ENCODE measurements at regions not wholly inside any gene's neighbourhood (a gene's known extent, or its start where the extent isn't known, plus 50 kb on each side); places are given as distances from the start of the nearest gene placed in this dataset.
"Not testable (repeated sequence)": the region's sequence is repeated elsewhere in the genome, so short reads cannot be mapped to it uniquely, and the experiment has no call there.

DNA sequence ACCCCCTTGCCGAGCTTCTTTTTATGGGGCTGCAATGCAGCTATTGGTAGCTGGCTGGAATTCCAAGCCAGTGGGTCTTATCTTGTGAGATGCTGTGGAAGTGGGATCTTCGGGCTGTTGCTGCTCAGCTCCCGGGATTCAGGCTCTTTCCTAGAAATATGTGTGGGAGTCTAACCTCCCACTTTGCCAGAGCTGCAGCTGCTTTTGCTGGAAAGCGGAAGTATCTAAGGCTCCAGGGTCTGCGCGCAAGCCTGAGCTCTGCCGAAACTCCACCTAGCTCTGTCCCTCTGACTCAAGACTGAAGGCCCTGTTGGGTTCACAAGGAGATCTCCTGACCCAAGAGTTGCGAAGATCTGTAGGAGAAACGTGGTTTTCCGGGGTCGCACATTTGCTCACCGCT, 151.1 kb upstream of the ANKRD55 start:
- no peak for DNase-seq (ENCODE audit: low read depth, low spot score)

DNA sequence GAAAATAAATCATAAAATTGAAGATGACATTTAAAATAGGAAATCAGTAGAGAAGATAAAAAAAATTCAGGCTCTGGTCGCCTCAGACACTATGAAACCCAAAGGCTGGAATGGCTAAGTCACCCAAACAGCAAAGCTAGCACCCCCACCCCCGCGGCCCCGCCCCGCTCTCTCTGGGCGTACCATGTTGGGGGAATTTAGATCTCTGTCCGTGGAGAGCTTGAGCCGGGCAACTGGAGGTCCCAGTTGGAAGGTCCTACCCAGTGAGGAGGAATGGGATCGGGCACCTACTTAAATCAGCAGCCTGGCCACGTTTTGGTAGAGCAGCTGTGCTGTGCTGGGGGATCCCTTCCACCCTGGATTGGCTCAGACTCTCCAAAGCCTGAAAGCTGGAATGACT, 150.6 kb upstream of the ANKRD55 start:
- no peak for DNase-seq (ENCODE audit: low read depth, low spot score)

DNA sequence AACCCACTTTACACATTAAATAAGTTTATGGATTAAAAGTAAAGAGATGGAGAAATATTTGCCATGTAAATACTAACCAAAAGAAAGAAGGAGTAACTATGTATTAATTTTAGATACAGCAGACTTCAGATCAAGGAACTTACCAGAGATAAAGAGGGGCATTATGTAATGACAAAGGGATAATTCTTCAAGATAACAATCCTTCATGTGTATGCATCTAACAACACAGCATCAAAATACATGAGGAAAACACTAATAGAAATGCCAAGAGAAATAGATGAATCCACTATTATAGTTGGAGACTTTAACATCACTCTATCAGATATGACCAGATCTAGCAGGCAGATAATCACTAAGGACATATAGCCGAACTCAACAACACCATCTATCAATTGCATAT, 149.8 kb upstream of the ANKRD55 start:
- DNase-seq (ENCODE audit: low read depth, low spot score), result no peak

DNA sequence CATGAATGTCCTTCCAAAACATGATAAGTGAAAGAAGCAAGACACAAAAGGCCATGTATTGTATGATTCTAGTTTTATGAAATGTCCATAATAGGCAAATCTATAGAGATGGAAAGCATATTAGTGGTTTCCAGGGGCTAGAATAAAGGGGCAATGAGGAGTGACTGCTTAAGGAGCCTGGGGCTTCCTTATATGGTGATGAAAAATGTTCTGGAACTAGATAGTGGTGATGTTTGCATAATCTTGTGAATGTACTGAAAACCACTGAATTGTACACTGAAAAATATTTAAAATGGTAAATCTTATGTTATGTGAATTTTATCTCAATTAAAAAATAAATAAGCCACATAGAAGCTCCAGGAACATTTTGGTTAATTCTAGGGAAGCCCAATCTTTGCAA, 144.4 kb upstream of the ANKRD55 start:
- DNase-seq (ENCODE audit: low read depth, low spot score), result no peak

DNA sequence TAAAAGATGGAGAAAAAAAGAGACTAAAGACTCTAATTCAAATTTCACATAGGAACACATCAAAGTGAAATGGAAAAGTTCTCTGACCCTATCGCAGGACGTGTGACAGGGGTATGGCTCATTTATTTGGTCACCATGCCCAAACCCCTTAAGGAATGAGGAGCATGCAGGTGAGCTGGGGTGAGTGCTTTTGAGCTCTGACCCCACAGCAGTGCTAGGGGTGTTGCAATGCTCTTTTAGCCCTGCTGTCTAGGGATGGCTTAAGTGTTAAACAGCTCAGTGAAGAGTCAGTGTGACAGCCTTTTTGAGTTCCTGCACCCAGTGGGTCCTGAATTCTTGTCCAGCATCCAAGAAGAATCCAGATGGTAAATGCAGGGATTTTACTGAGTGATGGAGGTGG, 143.0 kb upstream of the ANKRD55 start:
- DNase-seq (ENCODE audit: low read depth, low spot score), result no peak

DNA sequence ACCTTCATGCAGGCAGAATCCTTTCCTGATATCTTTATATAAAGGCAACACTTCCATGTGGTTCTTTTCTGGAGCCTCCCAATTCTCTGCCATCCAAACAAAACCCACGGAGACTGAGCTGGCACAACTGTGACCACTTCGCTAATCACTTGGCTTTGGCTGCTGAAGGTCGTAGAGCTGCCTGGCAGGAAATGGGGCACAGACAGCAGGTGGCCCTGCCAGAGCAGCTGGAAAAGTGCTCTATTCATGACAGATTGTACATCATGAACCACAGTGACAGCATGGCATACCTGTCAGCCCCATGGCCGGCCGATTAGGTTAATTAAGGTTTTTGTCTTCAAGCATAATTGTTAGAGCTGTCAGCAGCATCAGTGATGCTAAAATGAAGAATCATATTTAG, 141.9 kb upstream of the ANKRD55 start:
- DNase-seq (ENCODE audit: low read depth, low spot score), result no peak

DNA sequence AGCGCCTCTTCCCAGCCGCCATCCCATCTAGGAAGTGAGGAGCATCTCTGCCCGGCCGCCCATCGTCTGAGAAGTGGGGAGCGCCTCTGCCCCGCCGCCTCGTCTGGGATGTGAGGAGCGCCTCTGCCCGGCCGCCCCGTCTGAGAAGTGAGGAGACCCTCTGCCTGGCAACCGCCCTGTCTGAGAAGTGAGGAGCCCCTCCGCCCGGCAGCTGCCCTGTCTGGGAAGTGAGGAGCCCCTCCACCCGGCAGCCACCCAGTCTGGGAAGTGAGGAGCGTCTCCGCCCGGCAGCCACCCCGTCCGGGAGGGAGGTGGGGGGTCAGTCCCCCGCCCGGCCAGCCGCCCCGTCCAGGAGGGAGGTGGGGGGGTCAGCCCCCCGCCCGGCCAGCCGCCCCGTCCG, 139.4 kb upstream of the ANKRD55 start:
- DNase-seq (ENCODE audit: low read depth, low spot score), result not testable (repeated sequence)

DNA sequence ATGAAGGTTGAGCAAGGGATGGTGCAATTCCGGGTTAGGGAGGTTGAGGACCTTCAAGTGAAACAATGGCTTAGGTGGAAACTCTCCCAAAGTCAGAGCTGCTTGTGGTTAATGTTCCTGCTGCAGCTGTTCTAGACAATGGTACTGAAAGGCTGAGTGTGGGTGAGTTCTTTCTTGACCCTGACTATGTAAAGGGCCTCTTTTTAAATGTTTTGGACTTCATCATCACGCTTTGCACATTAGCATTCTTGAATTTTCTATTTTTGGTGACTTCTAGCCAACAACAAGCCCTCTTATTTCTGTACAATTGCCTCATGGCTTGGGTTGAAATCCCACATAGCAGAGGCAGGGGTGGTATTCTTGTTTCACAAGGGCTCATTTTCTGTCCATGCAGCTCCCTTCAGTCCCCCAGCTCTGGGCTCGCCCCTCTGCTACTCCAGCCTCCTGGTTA, 136.3 kb upstream of the ANKRD55 start:
- no peak for DNase-seq (ENCODE audit: low read depth, low spot score)

DNA sequence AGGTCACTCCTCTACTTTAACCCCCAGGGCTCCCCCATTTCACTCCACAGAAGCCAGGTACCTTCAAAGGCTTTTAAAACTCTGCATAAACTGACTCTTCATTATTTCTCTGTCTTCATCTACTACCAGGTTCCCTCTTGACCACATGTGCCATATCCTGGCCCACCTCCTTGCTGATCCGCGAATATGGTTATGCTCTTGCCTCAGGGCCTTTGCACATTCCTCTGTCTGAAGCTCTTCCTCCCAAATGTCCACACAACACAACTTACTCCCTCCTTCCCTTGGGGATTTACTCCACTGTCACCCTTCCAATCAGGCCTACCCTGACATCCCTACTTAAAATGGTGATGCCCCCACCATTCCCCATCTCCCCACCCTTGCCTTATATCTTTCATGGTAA, 134.6 kb upstream of the ANKRD55 start:
- DNase-seq (ENCODE audit: low read depth, low spot score), result no peak

DNA sequence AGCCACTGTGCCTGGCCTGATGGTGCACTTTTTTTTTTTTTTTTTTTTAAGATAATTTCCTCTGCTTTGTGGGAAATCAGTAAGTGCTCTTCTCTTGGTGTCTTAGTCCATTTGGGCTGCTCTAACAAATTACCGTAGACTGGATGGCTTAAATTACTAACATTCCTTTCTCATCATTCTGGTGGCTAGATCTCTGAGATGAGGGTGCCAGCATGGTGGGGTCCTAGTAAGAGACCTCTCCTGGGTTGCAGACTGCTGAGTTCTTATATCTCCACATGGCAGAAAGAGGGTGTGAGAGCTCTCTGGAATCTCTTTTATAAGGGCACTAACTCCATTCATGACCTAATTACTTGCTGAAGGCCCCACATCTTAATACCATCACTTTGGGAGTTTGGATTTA, 133.9 kb upstream of the ANKRD55 start:
- DNase-seq (ENCODE audit: low read depth, low spot score), result no peak

DNA sequence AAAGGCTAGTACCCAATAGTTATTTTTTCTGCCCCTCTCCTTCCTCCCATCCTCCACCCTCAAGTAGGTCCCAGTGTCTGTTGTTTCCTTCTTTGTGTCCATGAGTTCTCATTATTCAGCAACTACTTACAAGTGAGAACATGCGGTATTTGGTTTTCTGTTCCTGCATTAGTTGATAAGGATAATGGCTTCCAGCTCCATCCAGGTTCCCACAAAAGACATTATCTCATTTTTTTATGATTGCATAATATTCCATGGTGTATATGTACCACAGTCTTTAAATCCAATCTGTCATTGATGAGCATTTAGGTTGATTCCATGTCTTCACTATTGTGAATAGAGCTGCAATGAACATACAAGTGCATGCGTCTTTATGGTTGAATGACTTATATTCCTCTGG, 128.3 kb upstream of the ANKRD55 start:
- DNase-seq (ENCODE audit: low read depth, low spot score), result no peak

DNA sequence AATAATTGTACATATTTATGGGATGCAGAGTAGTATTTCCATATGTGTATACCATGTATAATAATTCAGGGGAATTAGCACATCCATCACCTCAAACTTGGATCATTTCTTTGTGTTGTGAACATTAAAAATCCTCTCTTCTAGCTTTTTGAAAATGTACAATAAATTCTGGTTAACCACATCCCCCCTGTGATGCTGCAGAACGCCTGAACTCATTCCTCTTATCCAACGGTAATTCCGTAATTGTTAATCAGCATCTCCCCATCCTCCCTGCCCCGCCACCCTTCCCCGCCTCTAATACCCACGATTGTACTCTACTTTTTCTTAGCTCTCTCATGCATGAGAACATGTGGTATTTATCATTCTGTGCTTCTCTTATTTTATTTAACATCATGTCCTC, 127.7 kb upstream of the ANKRD55 start:
- no peak for DNase-seq (ENCODE audit: low read depth, low spot score)

DNA sequence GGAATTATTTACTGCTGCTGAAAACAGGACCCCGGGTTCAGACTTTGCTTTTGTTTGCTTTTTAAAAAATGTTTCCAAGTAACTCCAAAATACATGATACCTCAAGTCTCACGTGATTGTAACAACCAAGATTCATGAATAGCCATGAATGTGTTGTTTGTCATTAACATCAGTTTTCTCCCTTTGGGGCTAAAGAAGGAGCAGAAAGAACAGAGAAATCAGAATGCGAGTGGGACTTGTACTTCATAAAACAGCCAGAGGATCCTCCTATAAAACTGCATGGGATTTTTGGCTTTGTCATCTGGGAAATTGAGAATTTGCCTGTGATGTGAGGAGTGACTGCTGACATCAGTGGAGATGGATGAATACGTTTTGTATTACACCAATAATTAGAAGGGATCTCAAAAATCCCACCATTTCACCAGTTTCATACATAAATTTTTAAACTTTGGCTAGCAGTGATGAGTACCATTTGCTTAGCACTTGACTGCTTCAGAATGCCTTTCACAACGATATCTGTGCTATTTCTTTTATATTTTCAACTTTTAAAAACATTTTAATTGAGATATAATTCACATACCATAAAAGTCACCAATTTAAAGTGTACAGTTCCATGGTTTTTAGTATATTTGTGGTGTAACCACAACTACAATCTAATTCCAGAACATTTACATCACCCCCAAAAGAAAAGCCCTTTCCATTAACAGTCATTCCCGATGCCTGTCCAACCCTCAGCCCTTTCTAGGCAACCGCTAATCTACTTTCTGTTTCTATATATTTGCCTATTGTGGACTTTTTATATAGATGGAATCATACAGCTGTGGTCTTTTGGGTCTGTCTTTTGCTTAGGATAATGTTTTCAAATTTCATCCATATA, 126.9 kb upstream of the ANKRD55 start:
- DNase-seq (ENCODE audit: low read depth, low spot score), result no peak

DNA sequence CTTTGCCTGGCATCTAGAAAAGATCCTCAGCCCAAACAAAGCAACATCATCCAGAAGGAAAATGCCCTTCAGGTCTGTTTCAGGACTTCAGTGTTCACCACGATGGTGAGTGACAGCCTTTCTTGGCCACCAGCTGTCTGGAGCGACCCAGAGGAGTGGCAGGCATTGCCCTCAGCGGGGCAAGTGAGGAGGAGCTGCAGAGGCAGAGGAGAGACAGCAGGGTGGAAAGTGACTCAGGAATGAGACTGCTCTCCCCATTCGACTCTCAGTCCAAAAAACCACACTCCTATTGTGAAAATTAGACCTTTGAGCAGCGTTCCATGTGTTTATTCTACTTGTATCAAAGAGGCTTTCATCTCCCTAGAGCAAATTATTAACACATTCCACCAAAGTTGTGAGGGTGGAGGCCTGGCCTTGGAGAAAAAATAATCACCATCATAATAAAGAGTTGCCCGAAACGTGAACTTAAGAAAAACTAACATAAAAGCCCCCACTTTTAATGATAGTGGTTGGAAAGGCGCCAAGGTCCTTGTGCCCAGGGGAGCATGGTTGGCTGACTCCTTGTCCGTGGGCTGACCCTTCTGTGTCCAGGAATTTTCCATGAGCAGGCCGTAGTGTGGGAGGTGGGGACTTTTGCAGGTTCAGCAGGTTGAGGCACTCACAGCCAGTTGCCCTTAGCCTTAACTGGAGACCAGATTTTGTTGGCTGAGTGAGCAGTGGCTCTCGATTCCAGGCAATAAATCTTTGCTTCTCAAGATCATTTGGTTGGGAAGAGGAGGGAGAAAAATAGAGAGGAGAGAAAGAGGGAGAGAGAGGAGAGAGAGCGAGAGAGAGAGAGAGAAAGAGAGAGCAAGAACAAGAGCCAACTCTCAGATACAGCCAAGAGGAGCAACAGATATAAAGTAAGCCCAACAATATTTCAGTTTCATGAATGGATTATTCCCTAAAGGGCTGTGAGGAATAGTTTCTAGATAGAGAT, 125.9 kb upstream of the ANKRD55 start:
- no peak for DNase-seq (ENCODE audit: low read depth, low spot score)

DNA sequence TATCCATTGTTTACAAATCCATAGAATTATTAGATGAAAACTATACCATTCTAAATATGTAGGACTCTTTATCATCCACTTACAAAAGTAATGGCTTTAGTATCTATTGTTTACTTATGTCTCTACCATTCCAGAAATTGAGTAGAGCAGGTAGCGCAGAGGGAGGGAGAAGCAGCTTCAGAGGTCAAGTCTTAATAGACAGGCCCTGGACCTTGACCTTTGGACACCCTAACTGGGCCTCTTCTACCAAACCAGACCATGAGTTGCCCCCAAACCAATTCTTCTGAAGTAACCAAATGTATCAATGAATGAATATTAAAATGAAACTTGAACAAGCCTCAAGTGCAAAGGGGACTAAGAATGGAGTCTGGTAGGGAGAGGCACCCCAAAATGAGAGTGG, 124.9 kb upstream of the ANKRD55 start:
- no peak for DNase-seq (ENCODE audit: low read depth, low spot score)

DNA sequence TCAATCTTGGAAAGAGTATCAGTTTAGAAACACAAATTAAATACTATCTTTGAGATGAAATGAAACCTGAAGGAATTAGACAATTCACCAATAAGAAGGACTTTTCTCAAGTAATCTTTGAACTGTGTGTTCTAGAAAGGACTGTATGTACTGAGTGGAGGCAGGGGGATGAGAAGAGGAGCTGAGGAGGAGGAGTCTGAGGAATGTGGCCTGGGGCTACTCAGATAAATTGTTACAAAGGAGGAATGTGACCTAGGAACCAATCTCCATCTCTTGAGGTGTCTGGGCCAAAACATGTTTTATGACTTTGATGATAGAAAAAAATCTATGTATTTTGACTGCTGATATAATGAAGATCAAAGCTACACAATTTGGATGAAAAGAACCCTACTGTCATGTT, 124.3 kb upstream of the ANKRD55 start:
- DNase-seq (ENCODE audit: low read depth, low spot score), result no peak

DNA sequence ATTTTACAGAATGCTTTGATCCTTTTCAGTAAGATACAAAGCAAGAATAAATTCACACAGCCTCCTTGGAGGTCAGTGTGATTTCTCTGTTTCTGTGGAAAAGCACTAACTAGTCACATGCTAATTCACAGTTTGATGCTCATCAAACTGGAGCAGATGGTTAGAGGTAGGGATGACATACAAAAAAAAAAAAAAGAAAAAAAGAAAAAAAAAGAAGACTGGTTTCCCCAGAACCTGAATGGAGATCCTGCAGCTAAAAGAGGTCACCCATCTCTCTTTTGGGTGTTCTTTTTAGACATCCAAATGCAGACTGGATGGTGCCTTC, 123.7 kb upstream of the ANKRD55 start:
- no peak for DNase-seq (ENCODE audit: low read depth, low spot score)

DNA sequence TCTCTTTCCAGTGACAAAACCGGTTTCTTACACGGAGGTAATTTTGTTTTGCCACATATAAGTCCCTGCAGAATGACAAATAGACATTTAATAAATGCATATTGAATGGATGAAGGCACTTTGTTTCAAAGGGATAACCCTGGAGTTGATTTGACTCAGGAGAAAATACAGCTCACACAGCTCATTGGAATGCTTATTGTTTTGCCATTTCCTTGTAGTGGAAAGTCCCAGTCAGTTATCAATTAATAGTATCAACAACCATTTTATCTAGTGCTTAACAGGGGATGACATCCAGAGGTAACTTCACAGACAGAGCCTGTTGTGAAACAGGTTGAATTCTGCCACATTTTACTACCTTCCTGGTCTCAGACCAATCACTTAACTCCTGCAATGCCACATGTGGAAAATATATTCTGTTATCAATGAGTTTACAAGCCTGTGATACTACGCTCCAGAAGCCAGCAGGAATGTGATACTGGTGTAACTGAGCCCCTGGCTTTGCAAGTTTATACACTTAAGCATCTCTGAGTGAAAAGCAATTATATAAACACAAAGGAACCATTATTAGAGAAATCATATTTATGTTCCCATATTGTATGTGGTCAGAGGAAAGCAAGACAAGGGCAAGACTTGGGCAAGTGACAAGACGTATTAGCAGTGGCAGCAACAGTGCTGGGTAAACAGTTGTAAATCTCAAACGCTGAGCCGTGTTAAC, 123.1 kb upstream of the ANKRD55 start:
- DNase-seq (ENCODE audit: low read depth, low spot score), result no peak

DNA sequence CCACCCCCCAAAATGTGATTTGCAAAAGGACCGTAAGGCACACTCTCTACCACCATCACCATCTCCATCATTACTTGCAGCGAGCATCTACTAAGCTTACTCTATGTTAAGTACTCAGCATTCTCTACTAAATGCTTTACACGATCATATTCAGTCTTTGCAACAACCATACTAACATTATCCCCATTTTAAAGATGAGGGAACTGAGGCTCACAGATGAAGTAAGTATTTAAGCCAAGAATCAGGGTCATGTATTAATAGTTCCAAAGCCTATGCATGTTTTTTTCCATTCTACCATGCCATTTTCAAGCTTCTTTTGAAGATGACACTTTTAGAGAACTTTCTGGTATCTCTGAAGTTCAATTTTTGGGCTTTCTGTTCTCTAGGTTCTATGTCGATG, 121.7 kb upstream of the ANKRD55 start:
- no peak for DNase-seq (ENCODE audit: low read depth, low spot score)

DNA sequence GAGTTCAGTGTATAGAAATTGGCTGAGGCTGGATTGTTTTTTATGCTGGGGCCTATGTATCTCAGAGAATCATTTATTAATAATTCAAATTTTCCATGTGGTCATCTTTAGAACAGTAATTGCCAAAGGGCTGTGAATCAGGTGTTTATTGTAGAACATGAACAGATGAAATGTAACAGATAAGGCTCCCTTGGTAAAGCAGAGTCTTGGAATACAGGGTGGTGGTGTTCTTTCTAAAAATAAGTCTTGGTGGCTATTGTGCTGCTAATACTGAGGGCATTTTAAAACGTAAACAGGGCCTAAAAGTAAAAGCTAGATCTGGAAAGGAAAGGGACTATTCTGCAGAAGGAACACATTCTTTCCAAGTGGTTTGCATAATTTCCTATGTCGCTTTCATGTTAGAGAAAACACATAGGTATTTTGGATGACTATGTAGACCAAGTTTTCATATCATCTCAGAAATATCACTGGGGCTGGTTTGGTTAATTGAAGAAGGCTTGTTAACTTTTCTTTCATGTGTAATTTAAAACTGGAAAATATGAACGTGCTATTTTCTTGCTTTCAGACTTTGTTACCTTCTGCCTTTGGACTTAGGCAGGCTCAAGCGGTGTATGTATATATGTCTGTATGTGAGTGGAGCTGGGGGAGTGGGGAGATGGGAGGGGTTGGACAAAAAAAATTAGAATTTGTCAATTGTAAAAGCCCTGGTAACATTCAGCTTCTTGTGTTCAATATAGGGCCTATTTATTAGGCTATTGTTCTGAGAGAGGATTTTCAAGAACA, 119.9 kb upstream of the ANKRD55 start:
- DNase-seq (ENCODE audit: low read depth, low spot score), result no peak

DNA sequence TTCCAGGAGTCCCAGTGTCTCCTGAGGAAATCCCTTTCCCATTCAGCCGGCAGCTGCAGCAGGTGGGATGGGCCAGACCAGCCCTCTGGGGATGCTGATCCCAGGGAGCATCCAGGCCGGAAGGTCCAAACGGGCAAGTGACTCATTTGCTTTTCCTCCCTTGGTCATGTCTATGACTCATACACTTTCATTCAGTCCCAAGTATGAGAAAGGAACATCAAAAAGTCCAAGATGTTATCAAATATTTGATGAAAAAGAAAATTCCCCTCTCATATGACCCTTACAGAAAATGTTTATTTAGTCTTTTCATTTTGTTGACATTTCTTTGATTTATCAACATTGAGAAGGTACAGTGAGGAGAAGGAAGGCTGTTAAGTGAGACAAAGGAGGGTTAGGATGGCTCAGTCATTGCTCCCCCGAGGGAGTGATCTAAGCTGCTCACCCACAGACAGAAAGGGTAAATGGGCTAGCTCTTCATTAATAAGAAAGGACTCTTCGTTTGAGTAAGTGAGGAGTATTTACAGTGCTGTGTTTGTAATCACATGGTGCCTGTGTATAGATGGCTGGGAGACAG, 117.6 kb upstream of the ANKRD55 start:
- no peak for DNase-seq (ENCODE audit: low read depth, low spot score)
